H1 (cell line): ENCODE measurements at regions not wholly inside any gene's neighbourhood (a gene's known extent, or its start where the extent isn't known, plus 50 kb on each side); places are given as distances from the start of the nearest gene placed in this dataset.

ENCODE experiments used
- CTCF ChIA-PET: fragments of 300-600 bp; sonication (Branson Sonifier 250); formaldehyde crosslinking; loops from one replicate; lab custom pipeline; 2021; ENCODE audit not compliant: partially characterized antibody; lab: Charles Lee
- POLR2A ChIA-PET: fragments of 300-600 bp; sonication (Branson Sonifier 250); formaldehyde crosslinking; loops from one replicate; lab custom pipeline; 2021; ENCODE audit warnings: inconsistent platforms; ENCODE audit not compliant: partially characterized antibody; lab: Charles Lee
- DNase-seq, 2 experiments: peaks; one replicate each; pipeline versions ENCODE4 v3.0.0 to v3.0.0-alpha.2; 2010 to 2022; ENCODE audit warnings: low spot score in 2 of 2, low read depth in 1 of 2, mixed read lengths in 1 of 2
- FAIRE-seq: peaks from 2 replicates; lab custom pipeline; 2011; peaks lifted over from hg19 to GRCh38; lab: Jason Lieb, UNC
- H2AFZ ChIP-seq: 2 replicates; pipeline ENCODE4 v1.8.1; 2012; ENCODE audit warnings: low read length, inconsistent platforms
- H2AK5ac ChIP-seq: 2 replicates; pipeline ENCODE4 v1.6.1; 2013; ENCODE audit warnings: low read depth, low read length
- H2BK120ac ChIP-seq: replicated peaks from 2 replicates; pipeline ENCODE3; 2013; ENCODE audit warnings: low read depth, low read length, inconsistent platforms
- H2BK12ac ChIP-seq: 2 replicates; pipeline ENCODE4 v1.6.1; 2013; ENCODE audit warnings: low read depth, low read length
- H2BK15ac ChIP-seq: 2 replicates; pipeline ENCODE4 v1.6.1; 2013; ENCODE audit warnings: low read length
- H2BK20ac ChIP-seq: 2 replicates; pipeline ENCODE4 v1.6.1; 2013; ENCODE audit warnings: low read length
- H2BK5ac ChIP-seq: 2 replicates; pipeline ENCODE4 v1.6.1; 2013; ENCODE audit warnings: low read depth, low read length
- H3K14ac ChIP-seq: 2 replicates; pipeline ENCODE4 v1.6.1; 2013; ENCODE audit warnings: inconsistent platforms; ENCODE audit not compliant: insufficient read length
- H3K18ac ChIP-seq: 2 replicates; pipeline ENCODE4 v1.6.1; 2013; ENCODE audit warnings: low read length; ENCODE audit errors: extremely low read depth
- H3K23ac ChIP-seq: 2 replicates; pipeline ENCODE4 v1.6.1; 2013; ENCODE audit warnings: inconsistent platforms; ENCODE audit not compliant: insufficient read length
- H3K23me2 ChIP-seq: 2 replicates; pipeline ENCODE4 v1.6.1; 2013; ENCODE audit warnings: low read depth, low read length
- H3K27ac ChIP-seq: 2 replicates; pipeline ENCODE4 v1.6.1; 2011; ENCODE audit warnings: low read depth, low read length, inconsistent platforms
- H3K27me3 ChIP-seq, 4 experiments: replicated peaks in 1 of 4; 1 replicate in 1 of 4; 2 replicates in 3 of 4; pipeline versions ENCODE4 v1.6.1 to v1.8.1; 2011 to 2013; ENCODE audit warnings: low read length in 3 of 4, mild to moderate bottlenecking in 3 of 4, inconsistent platforms in 2 of 4, mixed read lengths in 2 of 4, moderate library complexity in 1 of 4; ENCODE audit not compliant: control insufficient read depth in 3 of 4, insufficient read depth in 3 of 4; ENCODE audit errors: extremely low read depth in 1 of 4
- H3K36me3 ChIP-seq, 4 experiments: 2 replicates each; pipeline versions ENCODE4 v1.6.1 to v1.8.1; 2011 to 2013; ENCODE audit warnings: mild to moderate bottlenecking in 4 of 4, low read length in 3 of 4, moderate library complexity in 2 of 4, control low read depth in 1 of 4, inconsistent platforms in 1 of 4; ENCODE audit not compliant: insufficient read depth in 4 of 4, control insufficient read depth in 2 of 4
- H3K4ac ChIP-seq: replicated peaks from 2 replicates; pipeline ENCODE3; 2013; ENCODE audit warnings: low read length, low read depth, mixed read lengths, inconsistent platforms; ENCODE audit not compliant: insufficient read length
- H3K4me1 ChIP-seq, 4 experiments: replicated peaks in 1 of 4; 1 replicate in 1 of 4; 2 replicates in 3 of 4; pipeline versions ENCODE4 v1.6.1 to v1.8.1; 2011 to 2013; ENCODE audit warnings: low read length in 3 of 4, inconsistent platforms in 2 of 4, mixed read lengths in 1 of 4; ENCODE audit not compliant: insufficient read depth in 4 of 4, control insufficient read depth in 3 of 4
- H3K4me2 ChIP-seq, 2 experiments: 2 replicates each; pipeline versions ENCODE4 v1.6.1 to v1.8.1; 2011 to 2013; ENCODE audit warnings: low read depth in 2 of 2, low read length in 2 of 2, control low read depth in 1 of 2, inconsistent platforms in 1 of 2, mild to moderate bottlenecking in 1 of 2; ENCODE audit not compliant: insufficient read depth in 1 of 2
- H3K4me3 ChIP-seq, 4 experiments: fragments of 200-600, 300-600 bp in 1 of 4; sonication (generic), shearing (Covaris generic), sonication (Bioruptor Twin) in 1 of 4; 2 replicates each; pipeline versions ENCODE4 v1.5.1 to v1.8.1; 2011 to 2016; ENCODE audit warnings: low read length in 4 of 4, low read depth in 3 of 4, control low read depth in 2 of 4, inconsistent platforms in 2 of 4, mild to moderate bottlenecking in 2 of 4, mixed read lengths in 1 of 4, moderate library complexity in 1 of 4; ENCODE audit not compliant: insufficient read depth in 2 of 4; ENCODE audit errors: extremely low read depth in 1 of 4
- H3K56ac ChIP-seq: replicated peaks from 2 replicates; pipeline ENCODE3; 2013; ENCODE audit warnings: low read depth, mild to moderate bottlenecking, mixed read lengths, low read length, inconsistent platforms; ENCODE audit not compliant: insufficient read length
- H3K79me1 ChIP-seq: 2 replicates; pipeline ENCODE4 v1.6.1; 2013; ENCODE audit warnings: low read depth, low read length, control low read depth
- H3K79me2 ChIP-seq, 2 experiments: 2 replicates each; pipeline versions ENCODE4 v1.6.1 to v1.8.1; 2012 to 2013; ENCODE audit warnings: low read length in 2 of 2, mild to moderate bottlenecking in 2 of 2, inconsistent platforms in 1 of 2; ENCODE audit not compliant: insufficient read depth in 2 of 2, control insufficient read depth in 1 of 2
- H3K9ac ChIP-seq, 4 experiments: replicated peaks in 1 of 4; 1 replicate in 1 of 4; 2 replicates in 3 of 4; pipeline versions ENCODE4 v1.6.1 to v1.8.1; 2011 to 2013; ENCODE audit warnings: low read depth in 3 of 4, low read length in 3 of 4, control low read depth in 2 of 4, mild to moderate bottlenecking in 2 of 4, moderate library complexity in 2 of 4, inconsistent platforms in 1 of 4; ENCODE audit errors: extremely low read depth in 1 of 4
- H3K9me3 ChIP-seq, 2 experiments: 2 replicates each; pipeline versions ENCODE4 v1.6.1 to v1.8.1; 2012 to 2013; ENCODE audit warnings: mild to moderate bottlenecking in 2 of 2, moderate library complexity in 2 of 2, control low read depth in 1 of 2, inconsistent platforms in 1 of 2, low read depth in 1 of 2, low read length in 1 of 2, mixed read lengths in 1 of 2; ENCODE audit not compliant: insufficient read depth in 2 of 2
- H4K20me1 ChIP-seq, 2 experiments: replicated peaks in 1 of 2; 2 replicates each; pipeline versions ENCODE3 to v1.8.1; 2011 to 2013; ENCODE audit warnings: inconsistent platforms in 2 of 2, low read length in 2 of 2, mild to moderate bottlenecking in 1 of 2; ENCODE audit not compliant: insufficient read depth in 2 of 2, control insufficient read depth in 1 of 2
- H4K5ac ChIP-seq: 2 replicates; pipeline ENCODE4 v1.6.1; 2013; ENCODE audit warnings: low read length, low read depth, mixed read lengths, inconsistent platforms; ENCODE audit not compliant: insufficient read length
- H4K8ac ChIP-seq: 2 replicates; pipeline ENCODE4 v1.8.0; 2013; ENCODE audit warnings: mild to moderate bottlenecking, moderate library complexity, low read length, inconsistent platforms; ENCODE audit not compliant: insufficient read depth; ENCODE audit errors: extremely low read depth
- H4K91ac ChIP-seq: replicated peaks from 2 replicates; pipeline ENCODE3; 2013; ENCODE audit warnings: low read length, mixed read lengths, inconsistent platforms; ENCODE audit not compliant: insufficient read length
- BRCA1 ChIP-seq: IDR thresholded peaks from 2 replicates; pipeline ENCODE4 v1.6.1; 2012; ENCODE audit warnings: low read depth, low read length, improper control_type of control experiment
- CHD2 ChIP-seq: IDR thresholded peaks from 2 replicates; pipeline ENCODE4 v1.6.1; 2012; ENCODE audit warnings: low read length, improper control_type of control experiment
- EZH2 ChIP-seq: fragments of 200-600 bp; sonication (generic); IDR thresholded peaks from 2 replicates; pipeline ENCODE4 v1.7.1; 2012; ENCODE audit warnings: low read depth, mild to moderate bottlenecking, moderate library complexity, low read length, inconsistent platforms; ENCODE audit not compliant: severe bottlenecking
- GABPA ChIP-seq: IDR thresholded peaks from 2 replicates; pipeline ENCODE4 v1.6.1; 2011; ENCODE audit warnings: mild to moderate bottlenecking, low read length, moderate library complexity, borderline replicate concordance; ENCODE audit not compliant: insufficient read depth
- JUND ChIP-seq: IDR thresholded peaks from 2 replicates; pipeline ENCODE4 v1.6.1; 2011; ENCODE audit warnings: mild to moderate bottlenecking, improper control_type of control experiment, low read length
- POLR2AphosphoS5 ChIP-seq: IDR thresholded peaks from 2 replicates; pipeline ENCODE4 v1.6.1; 2011; ENCODE audit warnings: low read depth, low read length
- POU5F1 ChIP-seq: IDR thresholded peaks from 2 replicates; pipeline ENCODE4 v1.6.1; 2011; ENCODE audit warnings: low read depth, mild to moderate bottlenecking, low read length, moderate library complexity
- RFX5 ChIP-seq: IDR thresholded peaks from 2 replicates; pipeline ENCODE4 v1.6.1; 2011; ENCODE audit warnings: low read depth, low read length, improper control_type of control experiment, borderline replicate concordance
- RNF2 ChIP-seq: fragments of 200-900, 300-1000 bp; sonication (generic); IDR thresholded peaks from 2 replicates; pipeline ENCODE4 v1.7.1; 2016; ENCODE audit warnings: borderline replicate concordance, low read depth, mild to moderate bottlenecking, antibody characterized with exemption, low read length; ENCODE audit not compliant: poor library complexity, severe bottlenecking; ENCODE audit errors: missing control alignments
- SIX5 ChIP-seq: IDR thresholded peaks from 2 replicates; pipeline ENCODE4 v1.6.1; 2011; ENCODE audit warnings: mild to moderate bottlenecking, low read depth, low read length
- SP1 ChIP-seq: IDR thresholded peaks from 2 replicates; pipeline ENCODE4 v1.6.1; 2011; ENCODE audit warnings: low read depth, low read length
- SP4 ChIP-seq: IDR thresholded peaks from 2 replicates; pipeline ENCODE4 v1.6.1; 2012; ENCODE audit warnings: low read length, inconsistent platforms
- TEAD4 ChIP-seq: IDR thresholded peaks from 2 replicates; pipeline ENCODE4 v1.6.1; 2012; ENCODE audit warnings: low read depth, low read length, inconsistent platforms, mixed read lengths
- WGBS, 2 experiments: shearing (Covaris generic) in 1 of 2; methylation state at CpG; one replicate each; pipeline versions ENCODE4 v1.1.6 to v1.1.7; 2013 to 2015; ENCODE audit warnings: low lambda C conversion rate in 2 of 2, mixed read lengths in 2 of 2, inconsistent platforms in 1 of 2, low coverage in 1 of 2, missing lambda C conversion rate in 1 of 2; ENCODE audit not compliant: insufficient replicate concordance in 2 of 2, insufficient coverage in 1 of 2, insufficient read length in 1 of 2; ENCODE audit errors: extremely low coverage in 1 of 2, missing lambda C conversion rate in 1 of 2; 5-methylcytosine and 5-hydroxymethylcytosine counted together

- no peaks in the 10 kb centered on the region for H3K36me3 ChIP-seq
- H4K20me1 ChIP-seq: no peaks in the 10 kb centered on the region
- H2AK5ac ChIP-seq: peak overlapping the region; percentile 2; the same call in 1 of the 2 replicates
- DNase-seq (no peak), FAIRE-seq (no peak)
- no peak overlapping the region for H4K8ac ChIP-seq
- no peak overlapping the region for H3K9ac ChIP-seq
- 92% methylated on average over 1 of the region's 1 CpG; no CpG with 5 or more reads in 1 of the 2 experiments for WGBS, 2 experiments
- no peak overlapping the region for H2BK120ac ChIP-seq
- no peaks in the 10 kb centered on the region for H3K9me3 ChIP-seq
- no peak overlapping the region for H4K91ac ChIP-seq
- no peak overlapping the region for H3K14ac ChIP-seq
- H3K56ac ChIP-seq: no peak overlapping the region
- CTCF ChIA-PET: no interaction called here
- H3K4me1 ChIP-seq: no peaks in the 10 kb centered on the region
- no peak overlapping the region for H2BK5ac ChIP-seq
- no peak overlapping the region for H3K18ac ChIP-seq
- no peak overlapping the region for H3K4me3 ChIP-seq
- H3K79me2 ChIP-seq: no peaks in the 10 kb centered on the region
- no peaks in the 10 kb centered on the region; the same call in 1 of the 2 replicates for H3K23me2 ChIP-seq
- H2BK20ac ChIP-seq: no peak overlapping the region
- H2BK12ac ChIP-seq: no peak overlapping the region
- H3K27me3 ChIP-seq: no peaks in the 10 kb centered on the region
- H3K4ac ChIP-seq: no peak overlapping the region
- H3K79me1 ChIP-seq: no peaks in the 10 kb centered on the region
- TF ChIP-seq POLR2AphosphoS5 (no peak), SP4 (no peak), TEAD4 (no peak), BRCA1 (no peak), JUND (no peak), RNF2 (no peak), RFX5 (no peak), EZH2 (no peak), SP1 (no peak), CHD2 (no peak), GABPA (no peak), SIX5 (no peak), POU5F1 (no peak)
- H3K23ac ChIP-seq: no peak overlapping the region
- no peak overlapping the region for H4K5ac ChIP-seq
- no peak overlapping the region for H2BK15ac ChIP-seq
- POLR2A ChIA-PET: no interaction called here
- no peak overlapping the region for H3K27ac ChIP-seq
- no peak overlapping the region for H3K4me2 ChIP-seq
- H2AFZ ChIP-seq: no peak overlapping the region
Observed at GRCh38 chr12:97940105-97940504, 477.5 kb downstream of the RMST start.
